AG20443 (cell line): ENCODE measurements at regions not wholly inside any gene's neighbourhood (a gene's known extent, or its start where the extent isn't known, plus 50 kb on each side); places are given as distances from the start of the nearest gene placed in this dataset.
A peak's percentile ranks its signal among the peaks of the same experiment; 100 is the strongest.

Experiments used
- DNase-seq: peaks from one replicate; pipeline ENCODE4 v3.0.0; 2012; ENCODE audit warnings: low spot score, mixed read lengths

DNA sequence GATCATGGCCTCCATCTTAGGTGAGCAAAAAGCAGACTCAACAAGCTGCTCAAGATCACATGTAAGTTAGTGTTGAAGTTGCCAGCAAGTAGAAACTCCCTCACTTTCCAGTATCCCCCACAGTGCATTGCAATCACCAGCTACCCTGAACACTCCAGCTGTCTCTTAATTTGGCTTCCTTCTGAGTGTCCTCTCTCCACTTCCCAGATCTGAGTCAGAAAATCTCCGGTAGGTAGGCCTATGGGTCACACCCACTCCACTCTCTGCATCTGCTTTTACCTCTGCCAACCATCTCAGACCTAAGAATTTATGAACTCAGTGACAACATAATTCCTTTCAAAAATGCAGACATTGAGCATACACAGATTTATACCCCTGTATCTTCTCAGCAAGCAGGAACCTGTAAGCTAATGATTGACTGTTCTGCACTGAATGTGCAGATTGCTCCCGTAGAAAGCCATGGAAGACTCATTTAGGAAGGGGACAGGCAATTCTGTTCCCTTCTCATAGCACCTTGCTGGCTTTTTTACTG lies 656.9 kb downstream of the EPHA4 start:
- no peak for DNase-seq

DNA sequence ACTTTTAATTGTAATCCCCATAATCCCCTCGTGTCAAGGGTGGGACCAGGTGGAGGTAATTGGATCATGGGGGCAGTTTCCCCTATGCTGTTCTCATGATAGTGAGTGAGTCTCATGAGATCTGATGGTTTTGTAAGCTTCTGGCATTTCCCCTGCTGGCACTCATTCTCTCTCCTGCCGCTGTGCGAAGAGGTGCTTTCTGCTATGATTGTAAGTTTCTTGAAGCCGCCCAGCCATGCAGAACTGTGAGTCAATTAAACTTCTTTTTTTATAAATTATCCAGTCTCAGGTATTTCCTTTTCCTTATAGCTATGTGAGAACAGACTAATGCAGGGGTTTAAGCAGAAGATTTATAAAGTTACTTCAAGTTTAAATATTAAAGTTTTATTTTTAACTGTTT lies 655.2 kb downstream of the EPHA4 start:
- DNase-seq = no peak

DNA sequence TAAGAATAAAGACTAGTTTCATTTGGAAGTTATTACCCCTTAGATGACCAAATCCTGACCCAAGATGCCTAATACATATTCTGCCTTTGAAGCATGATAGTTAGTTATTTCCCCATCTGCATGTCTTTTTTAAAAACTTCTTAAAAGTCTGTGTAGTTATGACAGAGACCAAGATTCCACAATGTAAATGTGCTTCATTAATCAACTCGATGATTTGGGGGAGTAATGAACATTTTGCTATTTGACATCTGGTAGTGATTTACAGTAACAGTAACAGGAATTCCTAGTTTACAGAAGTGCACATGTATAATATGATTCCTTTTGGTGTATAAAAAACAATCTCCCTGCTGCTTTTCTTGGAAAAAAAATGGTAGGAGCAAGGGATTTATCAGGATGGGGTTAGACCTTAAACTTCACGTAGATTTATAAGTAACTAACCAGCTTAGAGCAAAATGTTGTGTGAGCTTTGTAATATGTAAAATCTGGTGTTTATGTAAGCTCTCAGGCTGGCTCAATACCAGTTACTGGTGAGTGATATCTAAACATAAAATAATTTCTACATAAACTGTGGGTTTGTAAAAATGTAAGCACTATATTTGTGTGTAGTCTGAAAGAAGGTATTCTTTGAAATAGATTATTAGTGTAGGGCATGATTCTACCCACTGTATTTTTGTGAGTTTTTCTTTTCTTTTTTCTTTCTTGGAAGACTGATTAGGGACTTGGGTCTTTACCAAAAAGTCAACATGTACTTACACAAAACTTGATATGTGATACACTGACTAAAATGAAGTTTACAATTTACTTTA lies 641.6 kb downstream of the EPHA4 start:
- no peak for DNase-seq

DNA sequence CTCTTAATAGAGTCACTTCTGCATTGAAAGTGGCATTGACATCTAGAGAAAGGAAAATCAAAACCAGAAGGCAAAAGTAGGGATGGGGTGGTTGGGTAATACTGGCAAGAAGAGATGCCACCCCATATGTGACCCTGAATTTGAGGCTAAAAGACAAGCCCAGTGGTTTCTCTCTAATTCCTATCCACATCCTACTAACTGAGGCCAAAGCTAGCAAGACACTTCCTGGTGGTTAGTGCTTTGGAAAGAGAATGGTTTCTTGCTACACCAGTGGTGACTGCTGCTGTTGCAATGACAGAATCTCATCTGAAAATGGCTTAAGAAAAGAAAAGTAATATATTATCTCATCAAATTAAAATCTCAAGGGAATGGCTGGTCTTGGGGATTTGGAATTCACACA lies 640.6 kb downstream of the EPHA4 start:
- DNase-seq = peak; percentile 14

DNA sequence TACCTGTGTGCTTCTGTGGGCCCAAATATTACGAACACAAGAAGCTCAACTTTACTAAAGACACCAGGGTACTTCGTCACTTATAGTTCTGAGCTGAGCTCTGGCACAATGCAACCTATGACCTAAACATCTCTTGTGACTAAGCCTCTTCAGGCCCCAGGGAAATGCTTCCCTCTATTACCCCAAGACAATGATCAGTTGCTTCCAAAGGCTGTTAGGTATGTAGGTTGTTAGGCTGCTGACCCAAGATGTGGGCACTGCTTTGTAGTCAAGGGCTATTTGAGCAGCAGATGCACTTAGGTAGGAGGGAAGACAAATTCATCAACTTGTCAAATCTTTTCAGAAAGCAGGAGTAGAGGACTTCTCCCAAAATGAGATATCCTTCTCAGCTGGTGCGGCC lies 640.1 kb downstream of the EPHA4 start:
- DNase-seq = no peak

DNA sequence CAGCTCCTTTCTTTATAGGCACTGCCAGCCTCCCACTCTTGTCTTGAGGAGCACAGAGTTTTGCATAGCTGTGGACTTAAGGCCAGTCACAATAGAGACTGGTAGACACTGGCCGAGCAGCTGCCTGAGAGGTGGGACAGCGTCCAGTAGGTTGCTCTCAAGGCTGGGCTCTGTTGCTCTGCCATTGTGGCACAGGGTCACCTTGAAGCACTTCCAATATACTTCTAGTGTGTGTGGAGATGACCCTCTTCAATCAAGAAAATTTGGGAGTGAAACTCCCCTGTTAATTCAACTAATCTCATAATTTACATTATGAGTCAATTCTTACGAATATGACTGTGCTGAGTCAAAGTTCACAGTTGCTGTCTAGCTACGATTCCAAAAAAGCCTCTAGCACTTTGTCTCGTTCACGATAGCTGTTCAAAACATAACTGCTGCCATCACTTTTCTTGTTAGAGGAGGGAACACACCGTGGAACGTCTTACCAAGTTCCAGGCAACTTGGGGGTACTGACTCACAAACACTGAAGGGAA lies 636.2 kb downstream of the EPHA4 start:
- no peak for DNase-seq

DNA sequence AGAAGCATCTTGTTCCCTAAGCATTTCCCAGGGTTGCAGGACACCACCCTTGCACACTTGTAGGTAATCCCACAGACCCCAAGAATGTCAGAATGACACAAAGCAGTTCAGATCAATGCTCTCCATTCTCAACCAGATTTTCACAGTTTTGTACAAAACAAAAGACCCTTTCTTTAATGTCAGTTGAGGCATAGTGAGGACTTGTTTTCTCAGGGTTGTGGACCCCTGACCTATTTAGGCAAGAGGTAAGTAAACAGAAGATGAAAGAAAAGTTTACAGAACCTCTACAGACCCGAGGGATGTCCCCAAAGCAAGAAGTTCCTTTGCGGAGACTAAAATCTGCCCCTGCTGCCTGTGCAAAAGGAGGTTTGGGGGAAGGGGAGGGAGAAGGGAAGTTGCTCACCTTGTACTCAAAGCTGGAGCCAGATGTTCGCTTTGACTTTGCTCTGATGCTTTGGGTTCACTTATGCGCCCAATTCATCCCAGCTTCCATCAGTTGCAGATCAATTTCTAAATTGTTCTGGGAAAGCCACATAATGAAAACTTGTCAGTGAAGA lies 635.4 kb downstream of the EPHA4 start:
- DNase-seq = no peak

DNA sequence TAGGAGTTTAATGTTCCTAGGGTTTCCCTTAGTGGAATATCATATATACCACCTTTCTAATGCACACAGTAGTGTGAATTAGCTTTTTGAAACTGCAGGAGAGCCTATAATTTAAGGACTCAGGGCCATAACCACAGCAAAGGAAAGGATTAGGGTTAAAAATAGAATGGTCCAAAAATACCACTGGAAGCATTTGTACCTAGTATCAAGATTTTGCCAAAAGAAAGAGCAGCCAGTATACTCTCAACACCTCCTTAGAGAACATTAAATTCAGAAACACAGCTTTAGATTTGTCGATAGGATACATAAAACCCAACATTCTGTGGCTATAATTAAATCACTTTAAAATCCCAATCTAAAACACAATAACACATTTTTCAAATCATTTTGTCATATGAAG lies 634.9 kb downstream of the EPHA4 start:
- DNase-seq = no peak

DNA sequence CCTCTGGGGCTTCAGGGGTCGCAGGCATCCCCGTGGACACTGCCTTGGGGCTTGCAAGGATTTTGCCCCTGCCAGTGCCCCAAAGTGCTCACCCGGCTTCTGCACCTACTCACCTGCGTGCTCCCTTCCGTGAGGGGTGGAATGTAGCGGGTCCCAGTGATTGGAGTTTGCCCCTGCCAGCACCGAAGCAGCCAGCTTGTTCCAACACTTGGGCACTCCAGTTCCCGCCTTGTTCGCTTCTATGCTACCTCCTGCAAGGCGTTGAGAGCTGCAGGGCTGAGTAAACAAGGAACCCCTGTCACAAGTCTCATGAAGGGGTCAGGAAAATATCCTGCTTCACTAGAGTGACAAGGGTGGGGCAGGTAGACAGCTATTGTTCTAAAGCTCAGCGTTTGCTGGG lies 631.5 kb downstream of the EPHA4 start:
- DNase-seq = no peak

DNA sequence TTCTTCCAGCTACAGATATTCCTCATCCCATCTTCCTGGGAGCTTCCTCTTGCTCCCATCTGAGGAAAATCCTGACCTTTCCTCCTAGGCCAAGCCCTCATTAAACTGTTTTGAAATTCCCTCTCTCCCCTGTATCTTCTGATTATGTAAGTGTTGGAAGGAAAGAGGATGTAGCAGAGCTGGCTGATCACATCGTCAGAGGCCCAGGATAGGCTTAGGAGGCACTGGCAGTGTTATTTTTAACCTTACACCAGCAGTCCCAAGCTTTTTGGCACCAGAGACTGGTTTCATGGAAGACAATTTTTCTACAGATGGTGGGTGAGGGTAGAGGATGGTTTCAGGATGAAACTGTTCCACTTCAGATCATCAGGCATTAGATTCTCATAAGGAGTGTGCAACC lies 630.4 kb downstream of the EPHA4 start:
- no peak for DNase-seq

DNA sequence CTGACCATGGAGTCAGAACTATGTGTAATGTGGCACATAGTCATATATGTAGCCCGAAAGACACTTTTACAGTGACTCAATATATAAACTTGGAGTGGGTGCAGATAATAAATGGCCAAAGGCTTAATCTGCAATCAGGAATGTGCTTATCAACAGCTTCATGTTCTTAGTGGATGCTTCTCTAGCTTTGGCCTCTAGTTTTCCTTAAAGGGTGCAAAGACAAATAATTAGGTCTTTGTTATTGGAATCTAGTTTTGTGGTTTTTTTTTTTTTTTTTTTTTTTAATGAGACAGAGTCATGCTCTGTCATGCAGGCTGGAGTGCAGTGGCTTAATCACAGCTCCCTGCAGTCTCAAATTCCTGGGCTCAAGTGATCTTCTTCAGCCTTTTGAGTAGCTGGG lies 625.6 kb downstream of the EPHA4 start:
- DNase-seq = no peak

DNA sequence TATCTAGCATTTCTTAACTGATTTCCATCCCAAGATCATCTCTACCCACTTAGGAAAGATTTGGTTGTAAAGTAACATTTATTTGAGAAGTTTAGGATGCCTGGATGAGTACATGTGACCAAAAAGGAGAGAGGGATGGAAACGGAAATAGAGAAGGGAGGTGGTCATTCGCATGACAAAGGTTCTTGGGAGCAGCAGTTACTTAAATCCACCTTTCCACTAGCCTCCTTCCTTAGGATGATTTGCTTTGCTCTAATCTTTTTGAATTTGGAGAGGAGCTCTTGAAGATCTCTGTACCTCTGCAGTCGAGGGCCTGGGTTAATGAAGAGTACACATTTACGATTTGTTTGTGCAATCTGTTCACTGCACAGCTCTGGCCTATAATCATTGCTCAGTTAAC lies 623.5 kb downstream of the EPHA4 start:
- DNase-seq = no peak

DNA sequence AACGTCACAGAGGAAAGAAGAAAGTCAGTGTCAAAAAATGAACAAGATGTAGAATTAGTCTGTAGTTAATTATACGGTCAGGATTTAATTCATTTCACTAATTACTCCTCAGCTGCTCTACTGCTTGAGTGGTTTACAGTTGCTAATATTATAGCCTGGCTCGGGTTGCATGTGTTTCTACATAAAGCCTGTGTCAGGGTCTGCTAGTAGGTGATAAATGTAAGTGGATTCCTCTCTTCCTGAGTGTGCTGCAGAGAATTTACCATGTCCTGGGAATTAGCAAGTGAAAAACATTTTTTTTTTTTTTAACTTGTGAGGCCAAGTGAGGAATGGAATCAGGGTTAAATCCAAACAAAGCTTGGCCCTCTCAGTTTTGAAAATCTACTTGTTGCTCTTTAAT lies 622.6 kb downstream of the EPHA4 start:
- no peak for DNase-seq

DNA sequence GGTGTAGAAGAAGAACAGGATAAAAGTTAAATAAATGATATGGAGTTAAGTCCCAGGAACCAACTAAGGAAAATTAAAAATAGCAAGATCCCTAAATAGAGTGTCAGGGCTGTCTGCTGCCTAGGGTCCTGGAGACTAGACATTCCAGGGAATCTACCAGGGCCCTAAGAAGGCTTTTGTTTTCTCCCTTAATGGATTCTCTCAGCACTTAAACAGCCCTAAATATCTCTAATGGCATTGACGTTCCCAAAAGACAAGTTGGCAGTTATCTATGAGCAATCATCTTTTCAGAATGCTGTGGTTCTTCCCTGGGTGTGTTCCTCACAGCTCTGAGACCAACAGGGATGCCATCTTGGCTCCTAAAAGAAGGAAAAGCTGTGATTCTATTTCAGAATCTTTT lies 616.3 kb downstream of the EPHA4 start:
- DNase-seq = no peak

DNA sequence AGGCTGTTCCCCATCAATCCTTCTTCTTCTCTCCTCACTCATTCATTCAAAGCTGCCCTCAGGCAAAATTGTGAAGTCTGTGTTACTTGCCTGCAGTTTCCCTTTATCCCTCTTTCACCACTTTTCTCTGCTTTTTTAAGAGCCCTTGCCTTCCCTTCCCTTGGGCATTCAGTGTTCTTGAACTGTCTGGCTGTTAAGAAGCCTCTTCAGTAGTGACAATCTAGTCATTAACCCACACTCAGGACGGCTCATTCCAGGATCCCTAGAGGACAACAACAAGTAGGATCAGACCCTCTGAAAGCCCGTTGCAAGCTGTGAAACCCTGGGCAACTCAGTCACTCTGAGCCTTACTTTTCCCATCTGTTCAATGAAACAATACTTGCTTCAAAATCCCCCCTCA lies 615.7 kb downstream of the EPHA4 start:
- DNase-seq = no peak

DNA sequence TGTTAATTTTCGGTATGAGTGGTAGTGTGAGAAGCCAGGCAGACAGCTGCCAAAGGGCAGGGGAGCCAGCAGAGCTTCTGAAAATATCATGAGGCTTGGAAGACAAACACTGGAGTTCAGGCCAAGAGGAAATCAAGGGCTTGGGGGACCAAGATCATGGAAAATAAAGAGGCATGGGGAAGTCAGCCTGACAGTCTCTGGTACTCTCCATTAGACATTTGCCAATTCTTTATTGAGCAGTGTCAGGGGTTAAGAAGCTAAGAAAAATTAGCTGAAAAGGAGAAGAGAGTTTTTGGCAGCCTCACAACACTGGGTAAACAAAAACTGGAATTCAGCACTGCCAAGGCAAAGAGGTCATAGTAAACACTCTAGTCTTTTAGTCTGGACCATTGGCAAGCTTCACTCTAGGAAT lies 612.7 kb downstream of the EPHA4 start:
- DNase-seq = no peak

DNA sequence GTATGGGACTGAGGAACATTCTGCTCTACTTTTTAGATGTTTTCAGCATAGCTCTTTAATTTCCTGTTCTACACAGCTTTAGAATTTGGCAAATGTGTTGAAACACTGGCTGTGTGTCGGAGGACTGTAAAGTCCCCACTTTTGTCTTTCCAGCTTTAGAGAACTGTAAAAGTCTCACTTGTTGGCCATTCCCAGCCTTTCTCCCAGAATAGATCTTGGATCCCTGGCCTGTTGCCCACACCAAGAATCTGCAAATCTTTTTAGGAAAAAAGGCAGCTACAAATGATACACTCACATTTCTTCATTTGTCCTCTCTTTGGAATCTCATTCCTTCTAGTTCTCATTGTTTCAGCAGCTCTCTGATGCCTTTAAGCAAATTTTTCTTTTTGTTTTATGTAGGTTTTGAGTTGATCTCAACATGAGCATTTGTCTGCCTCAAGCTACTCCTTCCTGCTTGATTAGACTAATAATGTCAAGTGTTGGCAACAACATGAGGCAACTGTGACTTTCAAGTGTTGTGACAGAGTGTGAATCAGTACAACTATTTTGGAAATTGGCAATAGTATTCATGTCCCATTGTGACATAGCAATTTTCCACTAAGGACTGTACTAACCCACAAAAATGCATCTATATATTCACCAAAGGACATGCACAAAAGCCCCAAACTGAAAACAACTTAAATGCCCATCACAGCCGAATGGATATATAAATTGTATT lies 610.8 kb downstream of the EPHA4 start:
- DNase-seq = no peak

DNA sequence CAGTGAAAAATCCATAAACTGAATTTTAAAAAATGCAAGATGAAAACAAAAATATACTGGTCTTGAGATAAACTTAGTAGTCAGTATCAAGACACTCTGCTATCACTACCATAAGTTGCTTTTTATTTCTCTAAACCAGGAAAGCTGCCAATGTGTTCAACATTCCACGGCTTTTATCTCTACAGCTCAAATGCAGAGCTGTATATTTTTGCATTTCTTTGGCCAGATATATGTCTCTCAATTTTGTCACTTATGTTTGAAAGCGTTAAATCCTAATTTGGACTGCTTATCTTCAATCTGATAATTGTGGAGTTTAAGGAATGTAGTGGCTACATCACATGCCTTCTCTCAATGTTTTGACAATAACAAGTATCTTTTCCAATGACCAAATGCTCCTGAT lies 609.5 kb downstream of the EPHA4 start:
- no peak for DNase-seq

DNA sequence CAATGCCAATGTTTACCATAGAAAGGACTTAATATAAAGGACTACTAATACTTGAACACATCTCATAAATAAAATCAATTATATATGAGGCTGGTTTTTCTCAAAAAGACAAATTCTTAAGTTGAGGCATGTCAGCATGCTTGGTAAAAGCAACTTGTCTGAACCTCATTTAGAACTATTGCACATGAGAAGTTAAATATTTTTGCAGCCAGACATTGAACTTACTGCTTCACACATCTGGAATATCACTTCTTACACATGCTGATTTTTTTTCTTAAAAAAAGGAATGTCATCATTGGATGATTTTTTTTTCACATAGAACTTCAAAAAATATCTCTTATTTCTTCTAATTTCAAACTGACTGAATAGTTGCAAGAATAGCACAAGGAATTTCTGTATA lies 609.0 kb downstream of the EPHA4 start:
- no peak for DNase-seq

DNA sequence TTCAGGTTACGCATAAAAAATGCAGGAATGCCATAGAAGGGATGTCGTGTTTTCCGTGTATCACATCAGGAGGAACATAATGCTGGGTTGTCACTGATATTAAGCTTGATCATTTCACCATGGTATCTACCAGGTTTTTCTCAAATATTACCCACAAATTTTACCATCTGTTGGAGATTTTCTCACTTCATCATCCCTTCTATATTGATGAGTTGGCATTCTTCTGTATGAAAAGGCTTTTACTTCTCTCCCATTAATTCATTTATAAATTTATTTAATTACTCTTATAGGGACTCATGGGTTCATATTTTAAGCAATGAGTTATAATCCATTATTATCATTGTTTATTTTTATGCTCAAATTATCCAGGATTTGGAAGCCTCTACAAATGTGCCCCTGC lies 608.2 kb downstream of the EPHA4 start:
- DNase-seq = no peak

DNA sequence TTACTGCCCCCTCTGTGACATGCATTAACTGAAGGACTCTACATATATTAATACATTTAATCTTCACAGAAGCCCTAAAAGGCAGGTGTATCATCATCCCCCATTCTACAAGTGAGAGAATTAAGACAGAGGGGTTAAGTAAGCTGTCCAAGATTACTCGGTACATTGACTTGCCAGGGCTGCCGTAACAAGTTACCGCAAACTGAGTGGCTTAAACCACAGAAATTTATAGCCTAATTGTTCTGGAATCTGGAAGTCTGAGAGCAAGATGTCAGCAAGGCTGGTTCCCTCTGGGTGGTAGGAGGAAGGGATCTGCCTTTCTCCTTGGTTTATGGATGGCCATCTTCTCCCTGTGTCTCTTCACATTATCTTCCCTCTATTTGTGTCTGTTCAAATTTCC lies 605.5 kb downstream of the EPHA4 start:
- DNase-seq = peak; percentile 75

DNA sequence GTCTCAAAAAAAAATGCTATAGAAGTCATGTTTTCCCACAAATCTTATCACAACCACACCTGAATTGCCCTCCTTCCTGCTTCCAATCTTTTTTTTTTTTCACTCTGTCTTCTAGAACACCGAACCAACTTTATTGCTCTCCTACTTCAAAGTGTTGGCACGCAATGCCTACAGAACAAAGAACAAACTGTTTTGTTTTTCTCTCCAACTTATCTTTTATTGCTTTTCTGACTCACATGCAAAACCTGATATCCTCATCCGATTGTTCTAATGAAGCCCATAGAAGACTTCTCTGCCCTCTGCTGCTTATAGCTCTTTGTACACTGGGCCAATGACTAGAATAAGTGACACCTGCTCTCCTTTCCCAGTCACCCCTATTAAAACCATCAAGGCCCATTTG lies 602.8 kb downstream of the EPHA4 start:
- DNase-seq = no peak
